ENCODE measurements at regions not wholly inside any gene's neighbourhood (a gene's known extent, or its start where the extent isn't known, plus 50 kb on each side); places are given as distances from the start of the nearest gene placed in this dataset.
"Not testable (repeated sequence)": the region's sequence is repeated elsewhere in the genome, so short reads cannot be mapped to it uniquely, and the experiment has no call there.

- no peak for DNase-seq (ENCODE audit: low read depth)
- no peak overlapping the region for H3K4me3 ChIP-seq (ENCODE audit: low read length)
- TF ChIP-seq CTCF (conservative IDR thresholded peaks at IDR 0.05; ENCODE audit: low read length) = no peak
These were observed 230.8 kb downstream of the CGGBP1 start for GRCh38 chr3:87828046-87828445.

GRCh38 chr3:87822563-87822962 is 236.2 kb downstream of the CGGBP1 start:
- DNase-seq (ENCODE audit: low read depth) = no peak
- H3K4me3 ChIP-seq (ENCODE audit: low read length) = no peak overlapping the region
- no peak for TF ChIP-seq CTCF (conservative IDR thresholded peaks at IDR 0.05; ENCODE audit: low read length)

GRCh38 chr3:87813503-87813902 is 245.3 kb downstream of the CGGBP1 start:
- not testable (repeated sequence) for DNase-seq (ENCODE audit: low read depth); H3K4me3 ChIP-seq (ENCODE audit: low read length)

GRCh38 chr3:87811953-87812352 is 246.9 kb downstream of the CGGBP1 start:
- no peak for DNase-seq (ENCODE audit: low read depth)
- TF ChIP-seq CTCF (conservative IDR thresholded peaks at IDR 0.05; ENCODE audit: low read length) = no peak

GRCh38 chr3:87810452-87811016 is 248.3 kb downstream of the CGGBP1 start:
- TF ChIP-seq CTCF (conservative IDR thresholded peaks at IDR 0.05; ENCODE audit: low read length) = no peak
- no peak overlapping the region for H3K4me3 ChIP-seq (ENCODE audit: low read length)
- peak; percentile 6 for DNase-seq (ENCODE audit: low read depth)

More at GRCh38 chr3:87811953-87812352, 246.9 kb downstream of the CGGBP1 start:
- H3K4me3 ChIP-seq (ENCODE audit: low read length) = no peak overlapping the region

- TF ChIP-seq CTCF (conservative IDR thresholded peaks at IDR 0.05; ENCODE audit: low read length) = no peak
- H3K4me3 ChIP-seq (ENCODE audit: low read length) = no peak overlapping the region
- DNase-seq (ENCODE audit: low read depth) = no peak
These were observed 253.1 kb downstream of the CGGBP1 start for GRCh38 chr3:87805670-87806069.

GRCh38 chr3:87801409-87801808 is 257.4 kb downstream of the CGGBP1 start:
- no peak overlapping the region for H3K4me3 ChIP-seq (ENCODE audit: low read length)
- DNase-seq (ENCODE audit: low read depth) = no peak
- no peak for TF ChIP-seq CTCF (conservative IDR thresholded peaks at IDR 0.05; ENCODE audit: low read length)

GRCh38 chr3:87800516-87800915 is 258.3 kb downstream of the CGGBP1 start:
- no peak for DNase-seq (ENCODE audit: low read depth)
- no peak overlapping the region for H3K4me3 ChIP-seq (ENCODE audit: low read length)
- TF ChIP-seq CTCF (conservative IDR thresholded peaks at IDR 0.05; ENCODE audit: low read length) = no peak
